Neural cell (in vitro differentiated cells): ENCODE measurements at regions not wholly inside any gene's neighbourhood (a gene's known extent, or its start where the extent isn't known, plus 50 kb on each side); places are given as distances from the start of the nearest gene placed in this dataset.

Source experiments
- H2AFZ ChIP-seq: fragments of 200-600, 300-800 bp; sonication (generic), shearing (Covaris generic); 2 replicates; pipeline ENCODE4 v1.6.0; 2014; ENCODE audit warnings: low read depth, mild to moderate bottlenecking, antibody characterized with exemption, low read length, moderate library complexity
- H3F3A ChIP-seq: fragments of 200-600 bp; shearing (Covaris generic); 2 replicates; pipeline ENCODE4 v1.6.1; 2016; ENCODE audit warnings: mild to moderate bottlenecking, moderate library complexity, mixed read lengths, antibody characterized with exemption, low read length; ENCODE audit not compliant: insufficient read depth, poor library complexity, severe bottlenecking
- H3K27ac ChIP-seq: fragments of 200-600, 300-800 bp; sonication (generic), shearing (Covaris generic); 2 replicates; pipeline ENCODE4 v1.5.1; 2014; ENCODE audit warnings: mild to moderate bottlenecking, low read length, moderate library complexity
- H3K27me3 ChIP-seq: fragments of 300-800, 200-600 bp; sonication (generic), shearing (Covaris generic); 2 replicates; pipeline ENCODE4 v1.6.0; 2014; ENCODE audit warnings: mild to moderate bottlenecking, low read depth, low read length, moderate library complexity; ENCODE audit not compliant: insufficient read depth
- H3K36me3 ChIP-seq: fragments of 300-800, 200-600 bp; sonication (generic), shearing (Covaris generic); 2 replicates; pipeline ENCODE4 v1.5.1; 2014; ENCODE audit warnings: mild to moderate bottlenecking, antibody characterized with exemption, low read length, moderate library complexity; ENCODE audit not compliant: insufficient read depth
- H3K4me2 ChIP-seq: fragments of 300-800, 200-600 bp; sonication (generic), shearing (Covaris generic); 2 replicates; pipeline ENCODE4 v1.6.0; 2014; ENCODE audit warnings: mild to moderate bottlenecking, low read length
- H3K4me3 ChIP-seq: fragments of 300-800, 200-600 bp; sonication (generic), shearing (Covaris generic); 2 replicates; pipeline ENCODE4 v1.5.1; 2014; ENCODE audit warnings: mild to moderate bottlenecking, low read length, moderate library complexity
- H3K79me2 ChIP-seq: fragments of 200-600 bp; shearing (Covaris generic); replicated peaks from 2 replicates; pipeline ENCODE4 v1.6.0; 2014; ENCODE audit warnings: mild to moderate bottlenecking, low read length, moderate library complexity; ENCODE audit not compliant: insufficient read depth
- H3K9ac ChIP-seq: fragments of 300-800, 200-600 bp; sonication (generic), shearing (Covaris generic); 2 replicates; pipeline ENCODE4 v1.6.1; 2016; ENCODE audit warnings: mild to moderate bottlenecking, low read length, mixed read lengths
- H3K9me2 ChIP-seq: fragments of 200-600 bp; shearing (Covaris generic); 2 replicates; pipeline ENCODE4 v1.6.1; 2016; ENCODE audit warnings: mild to moderate bottlenecking, low read length, mixed read lengths; ENCODE audit not compliant: insufficient read depth
- H3K9me3 ChIP-seq: fragments of 200-600, 300-800 bp; sonication (generic), shearing (Covaris generic); 2 replicates; pipeline ENCODE4 v1.6.1; 2016; ENCODE audit warnings: mild to moderate bottlenecking, mixed run types, low read length, moderate library complexity, mixed read lengths
- H4K20me1 ChIP-seq: fragments of 200-600 bp; shearing (Covaris generic); 2 replicates; pipeline ENCODE4 v1.6.1; 2016; ENCODE audit warnings: mild to moderate bottlenecking, mixed run types; ENCODE audit not compliant: insufficient read depth
- EP300 ChIP-seq: fragments of 450-650 bp; conservative IDR thresholded peaks from 2 replicates; pipeline ENCODE4 v1.6.1; 2014; ENCODE audit warnings: antibody characterized with exemption, mild to moderate bottlenecking, moderate library complexity; ENCODE audit not compliant: poor library complexity, severe bottlenecking
- MXI1 ChIP-seq: fragments of 450-650 bp; conservative IDR thresholded peaks from 2 replicates; pipeline ENCODE4 v1.6.1; 2014; ENCODE audit warnings: antibody characterized with exemption, mild to moderate bottlenecking; ENCODE audit not compliant: poor library complexity, severe bottlenecking
- POLR2AphosphoS5 ChIP-seq: IDR thresholded peaks from 2 replicates; pipeline ENCODE4 v1.6.1; 2012
- RAD21 ChIP-seq: fragments of 450-650 bp; conservative IDR thresholded peaks from 2 replicates; pipeline ENCODE4 v1.6.1; 2014; ENCODE audit warnings: antibody characterized with exemption, mild to moderate bottlenecking, moderate library complexity
- TAF1 ChIP-seq: IDR thresholded peaks from 2 replicates; pipeline ENCODE4 v1.6.1; 2012; ENCODE audit warnings: low read depth
- TF ChIP-seq, protein P1 (sequence below): IDR thresholded peaks from 2 replicates; pipeline ENCODE4 v1.6.1; 2012; ENCODE audit warnings: borderline replicate concordance
- TF ChIP-seq, protein P2 (sequence below): fragments of 450-650 bp; IDR thresholded peaks from 2 replicates; pipeline ENCODE4 v1.5.1; 2014; ENCODE audit warnings: antibody characterized with exemption, mild to moderate bottlenecking, moderate library complexity; ENCODE audit not compliant: poor library complexity, severe bottlenecking

DNA sequence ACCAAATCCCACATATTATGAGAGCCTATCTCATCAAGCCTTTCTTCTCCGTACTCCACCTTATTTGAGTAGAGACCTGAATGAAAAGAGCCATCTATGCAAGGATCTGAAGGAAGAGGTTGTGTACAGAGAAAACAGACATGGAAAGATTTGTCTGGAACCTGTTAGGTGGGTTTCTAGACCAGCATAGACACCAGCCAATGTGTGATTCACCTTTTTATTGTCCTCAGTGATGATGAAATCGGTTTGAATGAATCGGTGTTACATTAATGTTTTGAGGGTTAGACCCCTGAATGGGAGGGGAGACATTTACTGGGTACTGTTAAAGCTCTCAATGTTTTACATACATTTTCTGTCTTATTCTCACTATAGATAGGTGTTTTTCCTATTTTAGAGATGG is 223.6 kb downstream of the NMUR2 start:
- no peak overlapping the region for H2AFZ ChIP-seq
- no peak overlapping the region for H3K9ac ChIP-seq
- no peaks in the 10 kb centered on the region for H3K9me2 ChIP-seq
- H4K20me1 ChIP-seq: no peaks in the 10 kb centered on the region
- H3K27me3 ChIP-seq: no peaks in the 10 kb centered on the region
- no peaks in the 10 kb centered on the region for H3K79me2 ChIP-seq
- TF ChIP-seq, protein P1, sequence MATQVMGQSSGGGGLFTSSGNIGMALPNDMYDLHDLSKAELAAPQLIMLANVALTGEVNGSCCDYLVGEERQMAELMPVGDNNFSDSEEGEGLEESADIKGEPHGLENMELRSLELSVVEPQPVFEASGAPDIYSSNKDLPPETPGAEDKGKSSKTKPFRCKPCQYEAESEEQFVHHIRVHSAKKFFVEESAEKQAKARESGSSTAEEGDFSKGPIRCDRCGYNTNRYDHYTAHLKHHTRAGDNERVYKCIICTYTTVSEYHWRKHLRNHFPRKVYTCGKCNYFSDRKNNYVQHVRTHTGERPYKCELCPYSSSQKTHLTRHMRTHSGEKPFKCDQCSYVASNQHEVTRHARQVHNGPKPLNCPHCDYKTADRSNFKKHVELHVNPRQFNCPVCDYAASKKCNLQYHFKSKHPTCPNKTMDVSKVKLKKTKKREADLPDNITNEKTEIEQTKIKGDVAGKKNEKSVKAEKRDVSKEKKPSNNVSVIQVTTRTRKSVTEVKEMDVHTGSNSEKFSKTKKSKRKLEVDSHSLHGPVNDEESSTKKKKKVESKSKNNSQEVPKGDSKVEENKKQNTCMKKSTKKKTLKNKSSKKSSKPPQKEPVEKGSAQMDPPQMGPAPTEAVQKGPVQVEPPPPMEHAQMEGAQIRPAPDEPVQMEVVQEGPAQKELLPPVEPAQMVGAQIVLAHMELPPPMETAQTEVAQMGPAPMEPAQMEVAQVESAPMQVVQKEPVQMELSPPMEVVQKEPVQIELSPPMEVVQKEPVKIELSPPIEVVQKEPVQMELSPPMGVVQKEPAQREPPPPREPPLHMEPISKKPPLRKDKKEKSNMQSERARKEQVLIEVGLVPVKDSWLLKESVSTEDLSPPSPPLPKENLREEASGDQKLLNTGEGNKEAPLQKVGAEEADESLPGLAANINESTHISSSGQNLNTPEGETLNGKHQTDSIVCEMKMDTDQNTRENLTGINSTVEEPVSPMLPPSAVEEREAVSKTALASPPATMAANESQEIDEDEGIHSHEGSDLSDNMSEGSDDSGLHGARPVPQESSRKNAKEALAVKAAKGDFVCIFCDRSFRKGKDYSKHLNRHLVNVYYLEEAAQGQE: no peak
- no peak for TF ChIP-seq TAF1
- TF ChIP-seq EP300: no peak
- TF ChIP-seq, protein P2, sequence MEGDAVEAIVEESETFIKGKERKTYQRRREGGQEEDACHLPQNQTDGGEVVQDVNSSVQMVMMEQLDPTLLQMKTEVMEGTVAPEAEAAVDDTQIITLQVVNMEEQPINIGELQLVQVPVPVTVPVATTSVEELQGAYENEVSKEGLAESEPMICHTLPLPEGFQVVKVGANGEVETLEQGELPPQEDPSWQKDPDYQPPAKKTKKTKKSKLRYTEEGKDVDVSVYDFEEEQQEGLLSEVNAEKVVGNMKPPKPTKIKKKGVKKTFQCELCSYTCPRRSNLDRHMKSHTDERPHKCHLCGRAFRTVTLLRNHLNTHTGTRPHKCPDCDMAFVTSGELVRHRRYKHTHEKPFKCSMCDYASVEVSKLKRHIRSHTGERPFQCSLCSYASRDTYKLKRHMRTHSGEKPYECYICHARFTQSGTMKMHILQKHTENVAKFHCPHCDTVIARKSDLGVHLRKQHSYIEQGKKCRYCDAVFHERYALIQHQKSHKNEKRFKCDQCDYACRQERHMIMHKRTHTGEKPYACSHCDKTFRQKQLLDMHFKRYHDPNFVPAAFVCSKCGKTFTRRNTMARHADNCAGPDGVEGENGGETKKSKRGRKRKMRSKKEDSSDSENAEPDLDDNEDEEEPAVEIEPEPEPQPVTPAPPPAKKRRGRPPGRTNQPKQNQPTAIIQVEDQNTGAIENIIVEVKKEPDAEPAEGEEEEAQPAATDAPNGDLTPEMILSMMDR: no peak
- no peak for TF ChIP-seq MXI1
- TF ChIP-seq POLR2AphosphoS5: no peak
- no peaks in the 10 kb centered on the region for H3F3A ChIP-seq
- H3K4me3 ChIP-seq: no peak overlapping the region
- no peak overlapping the region for H3K27ac ChIP-seq
- no peak overlapping the region for H3K4me2 ChIP-seq
- H3K36me3 ChIP-seq: no peaks in the 10 kb centered on the region
- H3K9me3 ChIP-seq: no peaks in the 10 kb centered on the region

DNA sequence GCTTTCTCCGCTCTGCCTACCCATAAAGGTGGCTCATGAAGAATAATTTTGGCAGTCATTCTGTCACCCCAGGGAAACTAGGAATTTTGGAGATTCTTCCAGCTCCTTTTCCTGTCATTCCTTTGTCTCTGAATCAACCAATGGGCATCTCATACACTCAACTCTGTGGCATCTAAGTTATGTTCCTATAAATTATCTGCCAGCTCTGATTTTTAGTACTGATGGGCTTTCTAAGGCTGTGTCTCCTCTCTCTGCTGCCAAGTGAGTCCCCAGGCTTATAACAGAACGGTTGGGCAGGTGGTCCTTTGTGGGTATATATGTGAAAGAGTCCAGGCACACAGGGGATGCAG is 226.8 kb downstream of the NMUR2 start:
- no peaks in the 10 kb centered on the region for H3F3A ChIP-seq
- no peaks in the 10 kb centered on the region for H3K79me2 ChIP-seq
- H3K9ac ChIP-seq: no peak overlapping the region
- H3K27ac ChIP-seq: no peak overlapping the region
- no peaks in the 10 kb centered on the region for H3K27me3 ChIP-seq
- H3K4me3 ChIP-seq: no peak overlapping the region
- no peaks in the 10 kb centered on the region for H3K9me2 ChIP-seq
- H3K4me2 ChIP-seq: no peak overlapping the region
- H4K20me1 ChIP-seq: no peaks in the 10 kb centered on the region
- TF ChIP-seq, protein P2: no peak
- TF ChIP-seq RAD21 (no peak), MXI1 (no peak), TAF1 (no peak)
- H2AFZ ChIP-seq: no peak overlapping the region
- H3K36me3 ChIP-seq: no peaks in the 10 kb centered on the region
- H3K9me3 ChIP-seq: no peaks in the 10 kb centered on the region
